A673 (cell line): ENCODE measurements at regions not wholly inside any gene's neighbourhood (a gene's known extent, or its start where the extent isn't known, plus 50 kb on each side); places are given as distances from the start of the nearest gene placed in this dataset.

Source experiments
- BruUV-seq: library from RNA; stranded (reverse); fragments of 400-500 nt; replicated peaks from 2 replicates; lab custom pipeline; 2021; lab: Mats Ljungman, UMichigan
- CTCF ChIA-PET: fragments of 300-600 bp; sonication (Branson Sonifier 250); formaldehyde crosslinking; loops from one replicate; lab custom pipeline; 2022; ENCODE audit warnings: antibody characterized with exemption; lab: Charles Lee
- POLR2A ChIA-PET: fragments of 300-600 bp; sonication (Branson Sonifier 250); formaldehyde crosslinking; loops from one replicate; lab custom pipeline; 2022; ENCODE audit warnings: antibody characterized with exemption; ENCODE audit not compliant: low non-redundant PET; lab: Charles Lee
- DNase-seq: peaks from one replicate; pipeline ENCODE4 v3.0.0-alpha.2; 2015; ENCODE audit warnings: low spot score
- H3K27ac ChIP-seq: fragments of 200-600 bp; sonication (generic); 2 replicates; pipeline ENCODE4 v1.5.1; 2016; ENCODE audit warnings: mixed run types, low read depth, mild to moderate bottlenecking, mixed read lengths, antibody characterized with exemption, low read length; ENCODE audit not compliant: poor library complexity, severe bottlenecking
- H3K27me3 ChIP-seq: fragments of 200-600 bp; sonication (generic); replicated peaks from 2 replicates; pipeline ENCODE4 v1.6.1; 2017; ENCODE audit warnings: mixed run types, low read depth, mild to moderate bottlenecking, mixed read lengths, antibody characterized with exemption, low read length; ENCODE audit not compliant: insufficient read depth, poor library complexity
- H3K36me3 ChIP-seq: fragments of 200-600 bp; sonication (generic); 2 replicates; pipeline ENCODE4 v1.6.1; 2016; ENCODE audit warnings: mixed run types, mild to moderate bottlenecking, mixed read lengths, antibody characterized with exemption, low read length; ENCODE audit not compliant: insufficient read depth, poor library complexity, severe bottlenecking
- H3K4me1 ChIP-seq: fragments of 200-600 bp; sonication (generic); 2 replicates; pipeline ENCODE4 v1.6.1; 2017; ENCODE audit warnings: mixed run types, mild to moderate bottlenecking, mixed read lengths, antibody characterized with exemption, low read length; ENCODE audit not compliant: insufficient read depth, poor library complexity, severe bottlenecking
- H3K4me3 ChIP-seq: fragments of 200-600 bp; sonication (generic); 2 replicates; pipeline ENCODE4 v1.5.1; 2016; ENCODE audit warnings: low read depth, mixed run types, mild to moderate bottlenecking, mixed read lengths, low read length; ENCODE audit not compliant: poor library complexity, severe bottlenecking
- H3K9me3 ChIP-seq: fragments of 200-600 bp; sonication (generic); 2 replicates; pipeline ENCODE4 v1.6.1; 2016; ENCODE audit warnings: mixed run types, low read depth, mild to moderate bottlenecking, mixed read lengths, antibody characterized with exemption, low read length; ENCODE audit not compliant: poor library complexity, severe bottlenecking
- CTCF ChIP-seq: fragments of 300-800, 200-600 bp; sonication (generic); conservative IDR thresholded peaks from 2 replicates; pipeline ENCODE4 v1.5.1; 2017; ENCODE audit warnings: low read depth, mild to moderate bottlenecking, antibody characterized with exemption, low read length, moderate library complexity, mixed read lengths
- EZH2 ChIP-seq: fragments of 200-600 bp; sonication (generic); IDR thresholded peaks from 2 replicates; pipeline ENCODE4 v1.6.1; 2017; ENCODE audit warnings: borderline replicate concordance, low read depth, mild to moderate bottlenecking, mixed read lengths, antibody characterized with exemption, low read length; ENCODE audit not compliant: poor library complexity, severe bottlenecking
- intact Hi-C: fragments of 100-400 bp; cut with micrococcal nuclease; formaldehyde crosslinking; loops from one replicate; pipeline ENCODE4 v1.10.0; 2022; ENCODE audit not compliant: unreplicated experiment

DNA sequence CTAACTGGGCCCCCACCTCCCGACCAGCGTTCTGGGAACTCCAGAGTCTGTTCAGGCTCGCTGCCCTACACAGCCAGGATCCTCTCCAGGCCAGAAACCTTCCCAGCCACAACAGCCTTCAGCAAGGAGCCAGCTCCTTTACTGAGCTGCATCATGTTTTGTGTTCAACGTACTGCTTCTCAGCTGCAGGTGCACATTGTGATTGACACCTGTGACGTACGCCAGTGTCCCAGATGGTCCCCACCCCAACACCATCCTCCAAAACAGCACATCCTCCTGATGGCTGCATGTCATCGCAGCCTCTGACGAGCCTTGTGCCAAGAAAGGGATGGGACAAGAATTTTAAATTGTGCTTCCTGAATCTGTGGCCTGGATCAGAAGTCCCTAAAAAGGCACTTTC, 117.5 kb downstream of the SPATA19 start:
- Histone ChIP-seq H3K27ac (no peak overlapping the region), H3K27me3 (no peaks in the 10 kb centered on the region), H3K9me3 (no peaks in the 10 kb centered on the region), H3K4me1 (no peaks in the 10 kb centered on the region), H3K36me3 (no peaks in the 10 kb centered on the region), H3K4me3 (no peak overlapping the region)
- no TSS peak for BruUV-seq
- POLR2A ChIA-PET = no interaction called here
- CTCF ChIA-PET = no interaction called here
- intact Hi-C loops = no loop called here
- no peak for TF ChIP-seq EZH2
- no peak for TF ChIP-seq CTCF
- no peak for DNase-seq

DNA sequence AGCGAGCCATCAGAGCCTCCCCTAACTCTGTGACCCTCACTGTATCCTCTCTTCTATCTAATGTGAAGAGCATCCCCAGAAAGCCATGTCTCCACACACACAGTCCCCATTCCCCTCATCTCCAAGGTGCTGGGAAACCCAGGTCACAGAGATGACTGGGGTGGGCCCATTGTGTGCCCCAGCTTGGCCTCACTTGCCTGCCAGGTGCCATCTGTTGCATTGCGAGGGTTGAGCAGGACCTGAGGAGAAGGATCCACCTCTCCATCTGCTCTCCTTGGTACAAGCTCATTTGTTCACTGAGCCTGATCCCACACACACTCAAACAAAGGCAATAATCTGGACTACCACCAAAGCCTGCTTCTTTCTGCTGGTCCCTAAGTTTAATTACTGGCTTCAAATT, 118.8 kb downstream of the SPATA19 start:
- intact Hi-C loops = no loop called here
- ChIA-PET POLR2A (no interaction called here), CTCF (no interaction called here)
- Histone ChIP-seq H3K27me3 (no peaks in the 10 kb centered on the region), H3K4me3 (no peak overlapping the region), H3K4me1 (no peaks in the 10 kb centered on the region), H3K9me3 (no peaks in the 10 kb centered on the region), H3K27ac (no peak overlapping the region), H3K36me3 (no peaks in the 10 kb centered on the region)
- TF ChIP-seq CTCF = no peak
- TF ChIP-seq EZH2 = no peak
- no TSS peak for BruUV-seq
- no peak for DNase-seq

DNA sequence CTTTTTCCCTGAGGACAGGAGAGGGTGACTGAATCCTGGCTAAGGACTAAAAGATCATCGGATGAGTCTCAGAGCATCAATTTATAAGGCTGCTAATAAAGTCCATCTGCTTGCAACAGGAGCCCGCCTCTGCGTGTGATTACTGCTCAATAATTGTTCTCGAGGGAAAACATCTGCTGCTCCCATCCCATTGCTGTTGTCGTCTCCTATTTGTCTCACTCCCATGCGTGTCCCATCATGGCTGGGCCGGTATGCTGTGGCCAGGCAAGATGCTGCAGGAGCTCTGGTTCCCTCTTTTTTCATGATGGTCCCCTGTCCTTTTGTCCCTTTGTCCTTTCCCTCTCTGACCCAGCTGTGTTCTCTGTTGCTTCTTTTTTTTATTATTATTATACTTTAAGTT, 121.2 kb downstream of the SPATA19 start:
- H3K4me1 ChIP-seq = no peaks in the 10 kb centered on the region
- H3K27ac ChIP-seq = no peak overlapping the region
- TF ChIP-seq EZH2 (no peak), CTCF (no peak)
- no TSS peak for BruUV-seq
- no peaks in the 10 kb centered on the region for H3K9me3 ChIP-seq
- no peak overlapping the region for H3K4me3 ChIP-seq
- no peak for DNase-seq
- ChIA-PET CTCF (no interaction called here), POLR2A (no interaction called here)
- no peaks in the 10 kb centered on the region for H3K27me3 ChIP-seq
- intact Hi-C loops = no loop called here
- H3K36me3 ChIP-seq = no peaks in the 10 kb centered on the region
